ENCODE measurements at regions not wholly inside any gene's neighbourhood (a gene's known extent, or its start where the extent isn't known, plus 50 kb on each side); places are given as distances from the start of the nearest gene placed in this dataset.

GRCh38 chr14:87767567-87767901, 225.4 kb downstream of the GALC start:
- H3K4me2 ChIP-seq (ENCODE audit: low read length), result no peak overlapping the region
- TF ChIP-seq MXI1 (conservative IDR thresholded peaks at IDR 0.05; ENCODE audit: poor library complexity, severe bottlenecking), result no peak
- no peak for TF ChIP-seq POLR2AphosphoS5 (IDR thresholded peaks at IDR 0.05)
- no peak for TF ChIP-seq TAF1 (IDR thresholded peaks at IDR 0.05; ENCODE audit: low read depth)
- H2AFZ ChIP-seq (ENCODE audit: low read depth, low read length), result no peak overlapping the region
- H3K36me3 ChIP-seq (ENCODE audit: insufficient read depth, low read length), result no peaks in the 10 kb centered on the region
- H3K9ac ChIP-seq (ENCODE audit: low read length), result no peak overlapping the region
- H3K9me3 ChIP-seq (ENCODE audit: low read length), result peaks cover 3% of the 10 kb centered on the region
- no peak overlapping the region for H3K27ac ChIP-seq (ENCODE audit: low read length)
- H4K20me1 ChIP-seq (ENCODE audit: insufficient read depth), result no peaks in the 10 kb centered on the region
- no peaks in the 10 kb centered on the region for H3K79me2 ChIP-seq (replicated peaks; ENCODE audit: insufficient read depth, low read length)
- no peaks in the 10 kb centered on the region for H3F3A ChIP-seq (ENCODE audit: insufficient read depth, low read length, poor library complexity, severe bottlenecking)
- no peak overlapping the region for H3K4me3 ChIP-seq (ENCODE audit: low read length)
- no peaks in the 10 kb centered on the region for H3K27me3 ChIP-seq (ENCODE audit: insufficient read depth, low read depth, low read length)
- H3K9me2 ChIP-seq (ENCODE audit: insufficient read depth, low read length), result no peaks in the 10 kb centered on the region

DNA sequence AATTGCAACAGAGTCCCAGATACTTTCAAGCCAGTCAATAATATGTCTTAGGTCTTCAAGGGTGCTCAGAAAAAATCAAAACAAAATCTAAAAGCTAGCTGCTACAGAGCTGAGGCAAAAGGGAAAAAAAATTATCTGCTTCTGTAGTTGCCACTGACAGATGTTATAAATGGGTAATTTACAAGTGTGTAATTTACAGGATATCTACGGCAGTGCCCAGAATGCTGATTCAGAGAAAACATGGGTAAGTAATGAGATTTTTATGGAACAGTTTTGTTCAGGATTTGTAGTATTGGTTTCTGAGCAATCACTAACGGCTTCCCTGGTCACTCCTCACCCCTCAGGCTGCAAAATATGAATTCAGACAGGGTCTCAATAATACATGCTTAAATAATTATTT, 234.1 kb downstream of the GALC start:
- no peak overlapping the region for H2AFZ ChIP-seq (ENCODE audit: low read depth, low read length)
- no peak overlapping the region for H3K4me2 ChIP-seq (ENCODE audit: low read length)
- no peaks in the 10 kb centered on the region for H3K9me2 ChIP-seq (ENCODE audit: insufficient read depth, low read length)
- no peaks in the 10 kb centered on the region for H3K27me3 ChIP-seq (ENCODE audit: insufficient read depth, low read depth, low read length)
- H3K9me3 ChIP-seq (ENCODE audit: low read length), result no peaks in the 10 kb centered on the region
- H3K9ac ChIP-seq (ENCODE audit: low read length), result no peak overlapping the region
- H3K36me3 ChIP-seq (ENCODE audit: insufficient read depth, low read length), result no peaks in the 10 kb centered on the region
- H3K4me3 ChIP-seq (ENCODE audit: low read length), result no peak overlapping the region
- no peak overlapping the region for H3K27ac ChIP-seq (ENCODE audit: low read length)
- no peaks in the 10 kb centered on the region for H4K20me1 ChIP-seq (ENCODE audit: insufficient read depth)
- H3F3A ChIP-seq (ENCODE audit: insufficient read depth, low read length, poor library complexity, severe bottlenecking), result no peaks in the 10 kb centered on the region
- TF ChIP-seq RAD21 (conservative IDR thresholded peaks at IDR 0.05) (no peak), EZH2 (IDR thresholded peaks at IDR 0.05; ENCODE audit: borderline replicate concordance, insufficient read depth, low read length, poor library complexity, severe bottlenecking) (no peak), POLR2AphosphoS5 (IDR thresholded peaks at IDR 0.05) (no peak), EP300 (conservative IDR thresholded peaks at IDR 0.05; ENCODE audit: poor library complexity, severe bottlenecking) (no peak), SMC3 (conservative IDR thresholded peaks at IDR 0.05; ENCODE audit: poor library complexity) (no peak), TAF1 (IDR thresholded peaks at IDR 0.05; ENCODE audit: low read depth) (no peak), CTCF (IDR thresholded peaks at IDR 0.05; ENCODE audit: poor library complexity, severe bottlenecking) (no peak), MXI1 (conservative IDR thresholded peaks at IDR 0.05; ENCODE audit: poor library complexity, severe bottlenecking) (no peak)
- TF ChIP-seq, protein P1, sequence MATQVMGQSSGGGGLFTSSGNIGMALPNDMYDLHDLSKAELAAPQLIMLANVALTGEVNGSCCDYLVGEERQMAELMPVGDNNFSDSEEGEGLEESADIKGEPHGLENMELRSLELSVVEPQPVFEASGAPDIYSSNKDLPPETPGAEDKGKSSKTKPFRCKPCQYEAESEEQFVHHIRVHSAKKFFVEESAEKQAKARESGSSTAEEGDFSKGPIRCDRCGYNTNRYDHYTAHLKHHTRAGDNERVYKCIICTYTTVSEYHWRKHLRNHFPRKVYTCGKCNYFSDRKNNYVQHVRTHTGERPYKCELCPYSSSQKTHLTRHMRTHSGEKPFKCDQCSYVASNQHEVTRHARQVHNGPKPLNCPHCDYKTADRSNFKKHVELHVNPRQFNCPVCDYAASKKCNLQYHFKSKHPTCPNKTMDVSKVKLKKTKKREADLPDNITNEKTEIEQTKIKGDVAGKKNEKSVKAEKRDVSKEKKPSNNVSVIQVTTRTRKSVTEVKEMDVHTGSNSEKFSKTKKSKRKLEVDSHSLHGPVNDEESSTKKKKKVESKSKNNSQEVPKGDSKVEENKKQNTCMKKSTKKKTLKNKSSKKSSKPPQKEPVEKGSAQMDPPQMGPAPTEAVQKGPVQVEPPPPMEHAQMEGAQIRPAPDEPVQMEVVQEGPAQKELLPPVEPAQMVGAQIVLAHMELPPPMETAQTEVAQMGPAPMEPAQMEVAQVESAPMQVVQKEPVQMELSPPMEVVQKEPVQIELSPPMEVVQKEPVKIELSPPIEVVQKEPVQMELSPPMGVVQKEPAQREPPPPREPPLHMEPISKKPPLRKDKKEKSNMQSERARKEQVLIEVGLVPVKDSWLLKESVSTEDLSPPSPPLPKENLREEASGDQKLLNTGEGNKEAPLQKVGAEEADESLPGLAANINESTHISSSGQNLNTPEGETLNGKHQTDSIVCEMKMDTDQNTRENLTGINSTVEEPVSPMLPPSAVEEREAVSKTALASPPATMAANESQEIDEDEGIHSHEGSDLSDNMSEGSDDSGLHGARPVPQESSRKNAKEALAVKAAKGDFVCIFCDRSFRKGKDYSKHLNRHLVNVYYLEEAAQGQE (IDR thresholded peaks at IDR 0.05; ENCODE audit: borderline replicate concordance), result no peak
- no peaks in the 10 kb centered on the region for H3K79me2 ChIP-seq (replicated peaks; ENCODE audit: insufficient read depth, low read length)

- Histone ChIP-seq H3F3A (ENCODE audit: insufficient read depth, low read length, poor library complexity, severe bottlenecking) (no peaks in the 10 kb centered on the region), H3K4me2 (ENCODE audit: low read length) (no peak overlapping the region), H3K79me2 (replicated peaks; ENCODE audit: insufficient read depth, low read length) (no peaks in the 10 kb centered on the region), H3K9me2 (ENCODE audit: insufficient read depth, low read length) (no peaks in the 10 kb centered on the region), H3K36me3 (ENCODE audit: insufficient read depth, low read length) (no peaks in the 10 kb centered on the region), H4K20me1 (ENCODE audit: insufficient read depth) (no peaks in the 10 kb centered on the region), H3K9me3 (ENCODE audit: low read length) (no peaks in the 10 kb centered on the region), H2AFZ (ENCODE audit: low read depth, low read length) (no peak overlapping the region), H3K27ac (ENCODE audit: low read length) (no peak overlapping the region), H3K9ac (ENCODE audit: low read length) (no peak overlapping the region), H3K4me3 (ENCODE audit: low read length) (no peak overlapping the region), H3K27me3 (ENCODE audit: insufficient read depth, low read depth, low read length) (no peaks in the 10 kb centered on the region)
- no peak for TF ChIP-seq TAF1 (IDR thresholded peaks at IDR 0.05; ENCODE audit: low read depth)
- TF ChIP-seq, protein P1 (IDR thresholded peaks at IDR 0.05; ENCODE audit: borderline replicate concordance), result no peak
- TF ChIP-seq POLR2AphosphoS5 (IDR thresholded peaks at IDR 0.05), result no peak
- no peak for TF ChIP-seq CTCF (IDR thresholded peaks at IDR 0.05; ENCODE audit: poor library complexity, severe bottlenecking)
- TF ChIP-seq EP300 (conservative IDR thresholded peaks at IDR 0.05; ENCODE audit: poor library complexity, severe bottlenecking), result no peak
- TF ChIP-seq RAD21 (conservative IDR thresholded peaks at IDR 0.05), result no peak
- no peak for TF ChIP-seq EZH2 (IDR thresholded peaks at IDR 0.05; ENCODE audit: borderline replicate concordance, insufficient read depth, low read length, poor library complexity, severe bottlenecking)
- no peak for TF ChIP-seq SMC3 (conservative IDR thresholded peaks at IDR 0.05; ENCODE audit: poor library complexity)
- no peak for TF ChIP-seq MXI1 (conservative IDR thresholded peaks at IDR 0.05; ENCODE audit: poor library complexity, severe bottlenecking)
These were observed 236.3 kb downstream of the GALC start for GRCh38 chr14:87756661-87757060.
